ENCODE measurements at regions not wholly inside any gene's neighbourhood (a gene's known extent, or its start where the extent isn't known, plus 50 kb on each side); places are given as distances from the start of the nearest gene placed in this dataset.
"Not testable (repeated sequence)": the region's sequence is repeated elsewhere in the genome, so short reads cannot be mapped to it uniquely, and the experiment has no call there.

DNA sequence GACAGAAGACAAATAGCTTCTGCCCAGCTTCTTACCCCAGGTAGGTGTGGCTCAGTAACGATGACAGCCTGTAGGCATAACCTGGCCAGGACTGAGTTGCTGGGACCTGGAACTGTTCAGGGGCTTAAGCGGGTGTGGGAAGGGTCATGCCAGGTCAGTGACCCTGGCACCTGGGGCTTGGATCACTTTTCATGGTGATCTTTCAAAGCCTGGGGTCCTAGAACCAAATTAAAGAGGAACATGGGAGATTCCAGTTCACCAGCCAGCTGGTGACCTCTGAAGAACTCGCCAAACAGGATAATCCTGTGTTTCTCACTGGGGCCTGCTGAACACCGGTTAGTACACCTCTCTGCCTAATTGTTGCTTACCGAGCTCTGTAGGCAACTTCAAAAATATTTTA, 102.6 kb upstream of the LMNTD1 start:
- TF ChIP-seq GATA1 (IDR thresholded peaks at IDR 0.05; ENCODE audit: low read depth, low read length) = no peak
- no peak for TF ChIP-seq POLR2A (IDR thresholded peaks at IDR 0.05; ENCODE audit: low read length)
- no peak for DNase-seq

DNA sequence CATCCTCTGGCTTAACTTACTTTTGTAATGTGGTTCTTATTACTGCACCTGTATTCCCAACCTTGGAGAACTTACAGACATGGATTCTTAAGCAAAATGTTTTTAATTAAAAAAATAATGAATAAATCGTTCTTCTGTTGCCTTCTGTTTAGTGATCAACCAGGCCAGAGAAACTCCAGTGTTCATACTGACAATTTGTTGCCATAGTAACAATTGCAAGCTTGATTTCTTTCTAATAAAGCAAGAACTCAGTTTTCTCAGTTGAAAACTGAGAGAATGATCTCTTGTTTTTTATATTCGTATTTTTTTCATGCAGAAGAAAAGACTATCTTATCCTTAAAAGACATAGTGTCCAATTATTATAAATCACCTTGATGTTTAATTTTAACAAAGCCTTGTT, 106.5 kb upstream of the LMNTD1 start:
- no peak for DNase-seq
- TF ChIP-seq GATA1 (IDR thresholded peaks at IDR 0.05; ENCODE audit: low read depth, low read length) (no peak), POLR2A (IDR thresholded peaks at IDR 0.05; ENCODE audit: low read length) (no peak)

DNA sequence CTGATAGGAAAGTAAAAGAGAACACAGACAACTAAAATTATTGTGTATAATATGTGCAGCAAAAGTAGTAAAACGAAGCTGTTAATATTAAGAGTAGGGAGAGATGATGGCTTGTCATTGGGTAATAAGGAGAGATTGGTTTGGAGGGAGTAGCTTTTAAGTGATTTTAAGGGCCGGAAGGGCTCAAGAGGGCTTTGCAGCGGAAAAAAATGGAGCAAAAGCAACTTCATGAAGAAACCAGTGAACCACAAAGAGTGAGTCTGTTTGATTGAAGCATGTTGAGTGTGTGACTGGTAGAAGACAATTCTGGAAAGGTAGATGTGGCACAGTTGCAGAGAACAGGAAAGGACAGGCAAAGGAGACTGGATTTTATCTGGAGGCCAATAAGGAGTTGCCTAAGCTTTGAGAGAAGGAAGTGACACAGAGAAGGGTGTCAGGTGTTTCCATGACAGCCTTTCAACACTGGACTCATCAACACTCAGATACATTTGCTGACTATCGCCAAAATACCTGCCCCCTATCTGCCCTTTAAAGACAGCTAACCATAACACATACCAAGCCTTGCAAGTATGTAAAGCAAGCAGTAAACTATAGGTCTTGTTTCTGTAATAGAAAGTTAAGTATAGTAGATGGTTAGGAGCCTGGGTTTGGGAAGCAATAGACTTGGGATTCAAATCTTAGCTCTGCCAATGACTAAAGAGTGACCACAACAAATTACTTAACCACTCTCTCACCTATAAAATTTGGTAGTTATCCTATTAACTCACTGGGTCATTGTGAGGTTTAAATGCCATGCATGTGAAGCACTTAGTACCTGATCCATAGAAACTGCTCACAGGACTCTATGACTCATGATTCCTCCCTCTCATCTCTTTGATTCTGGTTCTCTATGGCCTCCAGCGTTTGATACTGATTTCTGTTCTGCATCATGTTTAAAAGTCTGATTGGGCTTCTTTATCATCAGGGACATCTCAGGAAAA, 117.3 kb upstream of the LMNTD1 start:
- DNase-seq = no peak
- no peak for TF ChIP-seq POLR2A (IDR thresholded peaks at IDR 0.05; ENCODE audit: low read length)
- TF ChIP-seq GATA1 (IDR thresholded peaks at IDR 0.05; ENCODE audit: low read depth, low read length) = no peak

DNA sequence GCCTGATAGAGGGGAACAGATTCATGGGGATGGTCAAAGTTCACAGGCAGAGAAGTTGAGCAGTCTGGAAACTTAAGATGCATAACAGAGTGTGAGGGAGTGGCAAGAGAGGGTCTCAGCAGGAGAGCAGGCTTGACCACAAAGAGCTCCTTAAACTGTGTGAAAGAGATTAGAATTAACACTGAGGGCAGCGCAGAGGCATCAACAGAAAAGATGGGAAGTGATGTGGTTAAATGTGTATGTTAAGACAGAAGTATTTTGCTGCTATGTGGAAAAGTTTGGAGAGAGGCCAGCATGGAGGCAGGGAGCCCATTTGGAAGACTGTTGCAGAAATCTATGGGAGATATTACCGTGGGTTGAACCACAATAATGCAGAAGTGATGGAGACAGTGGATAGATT, 122.7 kb upstream of the LMNTD1 start:
- TF ChIP-seq GATA1 (IDR thresholded peaks at IDR 0.05; ENCODE audit: low read depth, low read length) (no peak), POLR2A (IDR thresholded peaks at IDR 0.05; ENCODE audit: low read length) (no peak)
- no peak for DNase-seq

DNA sequence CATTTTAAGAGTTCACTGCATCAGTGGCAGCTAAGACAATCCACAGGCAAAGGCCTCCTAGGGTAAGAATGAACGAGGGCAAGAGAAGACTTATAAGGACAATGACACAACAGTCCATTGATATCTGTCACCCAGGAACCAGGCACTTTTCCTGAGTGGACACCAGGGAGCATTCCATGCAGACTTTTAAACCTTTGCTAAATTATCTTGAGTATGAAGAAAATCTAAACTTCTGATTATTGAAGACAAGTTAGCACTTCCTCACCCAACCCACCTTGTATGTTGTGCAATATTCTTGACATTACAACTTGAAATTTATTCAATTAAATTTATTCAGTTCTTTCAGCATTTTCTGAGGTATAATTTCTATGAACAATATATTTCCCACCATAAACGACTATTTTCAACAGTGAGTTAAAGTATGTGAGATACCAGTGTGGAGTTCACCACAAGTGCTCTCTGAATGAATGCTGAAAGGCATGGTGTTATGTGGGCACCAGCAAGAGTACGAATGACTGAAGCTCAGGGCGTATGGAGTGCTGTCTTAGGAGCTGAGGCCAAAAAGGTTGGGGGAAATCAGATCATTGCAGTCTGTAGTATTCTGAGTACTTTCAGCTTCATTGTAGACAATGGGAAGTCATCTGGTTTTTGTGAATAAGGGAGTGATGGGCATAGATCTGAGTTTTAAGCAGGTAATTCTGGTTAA, 124.3 kb upstream of the LMNTD1 start:
- no peak for TF ChIP-seq GATA1 (IDR thresholded peaks at IDR 0.05; ENCODE audit: low read depth, low read length)
- TF ChIP-seq POLR2A (IDR thresholded peaks at IDR 0.05; ENCODE audit: low read length) = no peak
- no peak for DNase-seq

DNA sequence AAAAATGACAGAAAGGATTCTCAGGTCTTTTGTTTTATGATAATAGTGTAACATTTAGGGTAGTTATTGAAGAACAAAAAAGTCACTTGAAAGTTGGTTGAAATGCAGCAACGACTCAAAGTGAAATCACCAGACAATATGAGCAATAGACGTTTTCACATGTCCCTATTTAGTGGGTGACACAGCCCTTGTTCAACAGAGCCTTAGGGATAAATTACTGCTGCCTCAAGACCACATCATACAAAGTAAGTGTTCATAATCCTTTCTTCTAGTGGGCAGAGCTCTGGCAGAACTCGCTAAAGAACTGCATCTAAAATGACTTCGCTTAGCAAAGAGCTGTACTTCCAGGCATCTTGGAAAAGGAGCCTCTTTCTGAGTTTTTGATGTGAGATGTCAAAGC, 128.5 kb upstream of the LMNTD1 start:
- no peak for DNase-seq
- TF ChIP-seq GATA1 (IDR thresholded peaks at IDR 0.05; ENCODE audit: low read depth, low read length) = no peak
- TF ChIP-seq POLR2A (IDR thresholded peaks at IDR 0.05; ENCODE audit: low read length) = no peak

DNA sequence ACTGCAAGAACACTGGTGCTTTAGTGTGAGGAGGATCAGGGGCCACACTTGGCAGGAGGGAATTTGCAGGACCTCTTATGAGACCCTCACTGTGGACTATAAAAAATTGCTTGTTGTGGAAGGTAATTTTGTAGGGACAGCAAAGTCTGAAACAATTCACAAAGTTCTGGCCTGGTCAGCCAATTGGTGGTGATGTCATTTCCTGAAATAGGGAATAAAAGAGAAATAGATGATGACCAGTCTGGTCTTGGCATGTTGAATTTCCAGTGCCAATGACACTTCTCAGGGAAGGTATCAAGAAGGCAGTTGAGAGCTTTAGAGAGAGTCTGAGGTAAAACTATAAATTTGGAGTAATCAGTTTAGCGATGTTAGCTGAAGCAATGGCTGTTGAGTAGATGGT, 129.3 kb upstream of the LMNTD1 start:
- TF ChIP-seq POLR2A (IDR thresholded peaks at IDR 0.05; ENCODE audit: low read length) = no peak
- no peak for TF ChIP-seq GATA1 (IDR thresholded peaks at IDR 0.05; ENCODE audit: low read depth, low read length)
- no peak for DNase-seq

DNA sequence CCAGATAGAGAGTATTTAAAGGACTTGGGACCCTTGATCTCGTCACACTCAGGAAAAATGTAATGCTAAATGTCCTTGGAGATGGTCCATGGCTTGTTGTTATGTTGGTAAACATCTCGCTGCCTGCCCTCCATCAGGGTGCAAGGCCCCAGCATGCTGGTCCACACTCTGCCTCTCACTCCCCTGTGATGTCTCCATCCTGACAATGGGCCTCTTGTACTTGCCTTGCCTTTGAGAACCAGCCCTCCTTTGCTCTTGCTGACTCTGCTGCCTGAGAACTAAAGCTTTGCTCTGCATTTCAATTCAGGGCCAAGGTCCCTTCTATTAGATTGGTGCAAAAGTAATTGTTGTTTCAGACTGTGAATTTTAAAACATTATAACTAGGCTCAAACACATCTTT, 131.0 kb upstream of the LMNTD1 start:
- DNase-seq = no peak
- TF ChIP-seq POLR2A (IDR thresholded peaks at IDR 0.05; ENCODE audit: low read length) (no peak), GATA1 (IDR thresholded peaks at IDR 0.05; ENCODE audit: low read depth, low read length) (no peak)

DNA sequence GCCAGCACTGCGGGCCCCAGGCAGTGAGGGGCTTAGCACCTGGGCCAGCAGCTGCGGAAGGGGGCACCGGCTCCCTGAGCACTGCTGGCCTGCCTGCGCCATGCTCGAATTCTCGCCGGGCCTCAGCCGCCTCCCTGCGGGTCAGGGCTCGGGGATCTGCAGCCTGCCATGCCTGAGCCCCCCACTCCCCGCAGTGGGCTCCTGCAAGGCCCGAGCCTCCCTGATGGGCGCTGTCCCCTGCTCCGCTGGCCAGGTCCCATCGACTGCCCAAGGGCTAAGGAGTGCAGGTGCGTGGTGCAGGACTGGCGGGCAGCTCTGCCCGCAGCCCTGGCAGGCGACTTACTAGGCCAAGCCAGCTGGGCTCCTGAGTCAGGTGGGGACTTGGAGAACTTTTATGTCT, 133.3 kb upstream of the LMNTD1 start:
- TF ChIP-seq GATA1 (IDR thresholded peaks at IDR 0.05; ENCODE audit: low read depth, low read length) (no peak), POLR2A (IDR thresholded peaks at IDR 0.05; ENCODE audit: low read length) (no peak)

DNA sequence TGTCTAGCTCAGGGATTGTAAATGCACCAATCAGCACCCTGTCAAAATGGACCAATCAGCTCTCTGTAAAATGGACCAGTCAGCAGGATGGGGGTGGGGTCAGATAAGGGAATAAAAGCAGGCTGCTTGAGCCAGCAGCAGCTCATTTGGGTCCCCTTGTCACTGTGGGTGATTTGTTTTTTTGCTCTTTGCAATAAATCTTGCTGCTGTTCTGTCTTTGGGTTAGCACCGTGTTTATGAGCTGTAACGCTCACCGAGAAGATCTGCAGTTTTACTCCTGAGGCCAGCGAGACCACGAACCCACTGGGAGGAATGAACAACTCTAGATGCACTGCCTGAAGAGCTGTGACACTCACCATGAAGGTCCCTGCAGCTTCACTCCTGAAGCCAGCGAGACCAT, 134.1 kb upstream of the LMNTD1 start:
- DNase-seq = no peak
- TF ChIP-seq GATA1 (IDR thresholded peaks at IDR 0.05; ENCODE audit: low read depth, low read length) (no peak), POLR2A (IDR thresholded peaks at IDR 0.05; ENCODE audit: low read length) (no peak)

More for the DNA sequence above, 133.3 kb upstream of the LMNTD1 start:
- DNase-seq = no peak

DNA sequence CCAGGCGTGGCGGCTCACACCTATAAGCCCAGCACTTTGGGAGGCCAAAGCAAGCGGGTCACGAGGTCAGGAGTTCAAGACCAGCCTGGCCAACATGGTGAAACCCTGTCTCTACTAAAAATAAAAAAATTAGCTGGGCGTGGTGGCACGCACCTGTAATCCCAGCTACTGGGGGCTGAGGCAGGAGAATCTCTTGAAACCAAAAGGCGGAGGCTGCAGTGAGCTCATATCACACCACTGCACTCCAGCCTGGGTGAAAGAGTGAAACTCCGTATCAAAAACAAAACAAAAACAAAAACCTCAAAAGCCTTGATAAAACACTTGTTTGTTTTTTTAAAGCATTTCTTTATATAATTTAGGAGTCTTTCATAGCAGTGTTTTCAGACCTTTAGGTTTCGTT, 135.8 kb upstream of the LMNTD1 start:
- not testable (repeated sequence) for DNase-seq

DNA sequence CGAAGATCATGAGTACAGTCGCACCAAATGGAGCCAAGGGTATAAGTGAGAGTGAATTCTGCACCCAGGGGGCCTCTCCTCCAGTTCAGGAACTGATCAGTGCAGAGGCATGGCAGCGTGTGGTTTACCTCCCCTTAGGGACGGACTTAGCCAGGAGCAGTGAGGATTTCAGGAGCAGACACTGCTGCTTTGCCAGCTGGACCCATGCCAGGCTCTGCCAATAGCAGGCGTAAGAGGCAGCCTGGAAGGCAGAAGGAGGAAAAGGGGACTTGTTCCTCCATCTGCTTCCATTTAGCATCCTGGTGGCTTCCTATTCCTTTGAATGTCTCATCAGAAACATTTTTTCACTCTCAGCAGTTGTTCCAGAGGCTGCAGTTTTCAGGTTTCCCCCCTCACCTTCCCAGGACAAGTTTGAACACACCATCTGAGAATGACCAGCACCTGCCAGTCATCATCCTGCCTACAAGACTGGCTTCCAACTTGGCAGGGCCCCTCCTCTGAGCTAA, 137.0 kb upstream of the LMNTD1 start:
- TF ChIP-seq POLR2A (IDR thresholded peaks at IDR 0.05; ENCODE audit: low read length) = no peak
- TF ChIP-seq GATA1 (IDR thresholded peaks at IDR 0.05; ENCODE audit: low read depth, low read length) = no peak
- DNase-seq = no peak

DNA sequence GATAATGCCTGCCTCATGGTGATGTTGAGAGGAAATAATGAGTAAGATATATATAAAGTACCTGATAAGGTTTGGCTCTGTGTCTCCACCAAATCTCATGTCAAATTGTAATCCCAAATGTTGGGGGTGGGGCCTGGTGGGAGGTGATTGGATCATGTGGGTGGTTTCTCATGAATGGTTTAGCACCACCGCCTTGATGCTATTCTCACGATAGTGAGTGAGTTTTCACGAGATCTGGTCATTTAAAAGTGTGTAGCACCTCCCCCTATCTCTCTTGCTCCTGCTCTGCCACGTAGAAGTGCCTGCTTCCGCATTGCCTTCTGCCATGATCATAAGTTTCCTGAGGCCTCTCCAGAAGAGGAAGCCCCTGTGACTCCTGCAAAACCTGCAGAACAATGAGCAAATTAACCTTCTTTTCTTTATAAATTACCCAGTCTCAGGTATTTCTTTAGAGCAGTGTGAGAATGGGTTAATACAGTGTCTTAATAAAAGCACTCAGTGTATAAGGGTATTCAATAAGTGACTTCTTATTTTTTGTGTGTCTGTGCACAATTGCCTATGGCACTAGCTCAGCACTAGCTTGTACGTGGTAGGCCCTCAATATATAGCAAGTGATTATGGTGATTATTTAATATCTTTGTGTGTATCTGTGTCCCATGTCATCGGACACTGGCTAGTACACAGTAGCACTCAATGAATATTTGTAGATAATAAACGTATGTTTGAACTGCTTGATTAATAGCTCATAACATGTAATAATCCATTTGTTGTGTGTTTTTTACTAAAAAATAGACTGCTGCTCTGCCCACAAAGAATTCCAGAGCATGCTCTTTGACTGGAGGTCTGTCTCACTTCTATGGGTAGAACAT, 138.1 kb upstream of the LMNTD1 start:
- TF ChIP-seq POLR2A (IDR thresholded peaks at IDR 0.05; ENCODE audit: low read length) (no peak), GATA1 (IDR thresholded peaks at IDR 0.05; ENCODE audit: low read depth, low read length) (no peak)
- no peak for DNase-seq

DNA sequence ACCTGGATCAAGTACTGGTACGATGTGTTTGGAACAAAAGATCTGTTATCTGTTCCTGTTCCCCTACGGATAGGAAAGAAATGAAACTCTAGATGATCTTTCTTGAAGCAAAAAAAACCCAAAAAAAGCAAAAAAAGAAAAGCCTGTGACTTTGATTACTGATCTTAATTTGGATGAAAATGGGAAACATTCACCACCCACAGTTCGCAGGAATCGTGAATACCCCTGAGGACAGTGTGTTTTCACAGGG, 138.7 kb upstream of the LMNTD1 start:
- no peak for DNase-seq
- no peak for TF ChIP-seq POLR2A (IDR thresholded peaks at IDR 0.05; ENCODE audit: low read length)
- no peak for TF ChIP-seq GATA1 (IDR thresholded peaks at IDR 0.05; ENCODE audit: low read depth, low read length)

Measured in erythroblast (primary cell).